ENCODE measurements at regions not wholly inside any gene's neighbourhood (a gene's known extent, or its start where the extent isn't known, plus 50 kb on each side); places are given as distances from the start of the nearest gene placed in this dataset.

DNA sequence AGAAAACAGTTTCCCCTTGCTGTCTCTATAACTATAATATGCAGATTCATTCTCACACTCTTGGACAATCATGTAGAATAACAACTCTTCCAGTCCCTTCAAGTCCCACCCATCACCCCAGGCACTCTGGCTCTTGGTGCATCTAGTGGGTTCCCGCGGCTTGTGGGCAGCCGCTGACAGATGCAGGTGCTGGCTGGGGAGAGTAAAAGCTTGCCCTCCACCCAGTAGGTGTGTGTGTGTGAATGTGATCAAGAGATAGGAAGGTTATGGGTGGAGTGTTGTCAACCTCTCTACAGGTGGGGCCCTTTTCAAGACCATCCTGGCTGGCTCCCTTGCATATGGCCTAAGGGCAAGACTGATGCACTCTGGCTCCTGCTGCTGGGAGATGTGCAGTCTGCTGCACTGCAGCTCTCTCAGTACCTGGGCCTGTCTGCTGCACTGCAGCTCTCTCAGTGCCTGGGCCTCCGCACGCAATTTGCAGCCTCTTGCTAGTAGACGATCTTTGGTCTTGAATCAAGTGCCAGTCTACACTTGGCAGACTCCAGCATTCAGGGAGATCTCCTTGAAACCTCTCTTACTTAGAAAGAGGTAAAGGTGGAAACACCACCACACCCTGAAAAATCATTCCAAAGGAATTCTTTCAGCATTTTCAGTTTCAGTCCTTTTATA, 189.7 kb upstream of the GDNF start:
- DNase-seq (ENCODE audit: low spot score) = no peak

DNA sequence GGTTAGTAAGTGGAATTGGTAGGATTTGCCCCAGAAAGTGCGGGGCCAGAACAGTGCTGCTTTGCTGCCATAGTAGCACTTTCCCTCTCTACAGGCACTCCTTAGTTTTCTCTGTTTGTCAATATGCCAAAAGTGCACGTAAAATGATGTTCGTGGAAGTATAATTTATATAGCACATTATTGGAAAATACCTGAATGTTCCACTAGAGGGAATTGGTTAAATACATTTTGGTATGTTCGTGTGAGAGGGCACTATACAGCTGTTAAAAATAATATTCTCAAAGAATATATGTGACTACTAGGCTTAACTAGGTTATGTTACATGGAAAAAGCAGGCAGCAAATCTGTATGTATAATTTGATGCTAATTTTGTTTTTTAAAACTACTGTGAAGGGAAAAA, 184.0 kb upstream of the GDNF start:
- no peak for DNase-seq (ENCODE audit: low spot score)

DNA sequence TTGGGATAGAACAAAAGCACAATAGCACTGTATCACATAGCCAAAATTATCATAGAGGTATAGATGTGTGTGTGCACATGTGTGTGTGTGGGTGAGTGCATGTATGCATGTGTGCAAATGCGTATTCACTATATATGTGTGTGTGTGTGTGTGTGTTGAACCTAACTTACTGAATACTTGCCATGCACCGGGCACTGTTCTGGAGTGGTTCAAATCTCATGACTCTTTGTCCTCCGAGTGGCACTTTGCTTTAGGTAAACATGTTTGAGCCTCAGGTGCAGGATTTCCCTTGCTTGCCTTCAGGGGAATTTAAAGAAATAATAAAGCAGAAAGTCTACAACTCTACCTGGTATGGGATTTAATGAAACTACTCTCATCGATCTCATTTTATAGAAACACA, 183.5 kb upstream of the GDNF start:
- DNase-seq (ENCODE audit: low spot score) = no peak

DNA sequence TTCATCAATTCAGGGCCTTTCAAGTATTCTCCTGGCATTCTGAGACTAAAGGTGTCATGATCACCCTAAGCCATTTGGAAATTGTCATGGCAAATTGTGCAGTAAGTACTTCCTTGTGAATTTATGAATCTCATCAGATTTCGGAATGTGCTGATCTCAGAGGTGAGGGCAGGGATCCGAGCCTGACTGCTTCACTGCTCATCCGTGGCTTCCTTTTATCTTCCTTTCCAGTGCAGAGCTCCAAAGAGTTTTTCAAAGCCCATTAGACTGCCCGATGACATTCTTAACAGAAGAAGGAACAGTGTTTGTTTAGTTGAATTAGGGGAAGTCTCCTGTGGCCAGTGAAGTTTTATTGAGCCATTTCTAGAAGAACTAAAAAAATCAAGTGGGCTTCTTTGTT, 182.8 kb upstream of the GDNF start:
- DNase-seq (ENCODE audit: low spot score) = no peak

DNA sequence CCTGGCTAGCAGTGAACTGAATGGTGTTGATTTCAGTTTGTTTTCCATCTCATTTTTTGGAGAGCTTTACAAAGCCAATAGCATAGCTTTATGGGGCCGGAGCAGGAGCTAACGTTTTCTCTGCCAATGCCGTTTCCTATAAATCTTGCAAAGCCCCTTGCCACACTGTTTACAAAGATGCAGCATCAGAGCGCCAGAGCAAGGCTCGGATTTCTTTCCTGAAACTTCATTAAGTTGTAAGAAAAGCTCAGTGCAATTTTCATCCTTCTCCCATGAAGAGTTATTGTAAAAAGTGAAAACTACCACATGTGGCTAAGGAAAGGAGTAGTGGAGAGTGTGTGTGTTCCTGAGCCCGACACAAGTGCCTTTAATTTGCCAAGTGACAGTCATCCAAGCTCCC, 178.2 kb upstream of the GDNF start:
- DNase-seq (ENCODE audit: low spot score) = no peak

DNA sequence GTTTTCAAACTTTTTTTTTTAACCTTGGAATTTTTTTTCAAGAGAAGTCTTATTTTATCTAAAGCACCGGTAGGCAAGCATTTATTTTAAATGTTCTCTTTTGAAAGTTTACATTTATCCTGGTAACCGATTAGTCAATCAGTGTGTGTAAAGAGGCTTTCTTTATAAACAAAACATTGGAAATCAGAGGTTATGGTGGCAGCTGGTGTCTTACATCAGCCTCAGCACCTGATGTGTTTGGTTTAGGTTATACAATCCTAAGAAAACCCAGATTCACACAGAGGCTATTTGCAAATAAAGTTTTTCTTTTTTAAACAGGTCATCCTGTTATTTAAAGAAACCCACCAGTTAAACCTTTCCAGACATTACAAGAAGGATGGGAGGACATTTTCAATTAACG, 173.3 kb upstream of the GDNF start:
- no peak for DNase-seq (ENCODE audit: low spot score)

DNA sequence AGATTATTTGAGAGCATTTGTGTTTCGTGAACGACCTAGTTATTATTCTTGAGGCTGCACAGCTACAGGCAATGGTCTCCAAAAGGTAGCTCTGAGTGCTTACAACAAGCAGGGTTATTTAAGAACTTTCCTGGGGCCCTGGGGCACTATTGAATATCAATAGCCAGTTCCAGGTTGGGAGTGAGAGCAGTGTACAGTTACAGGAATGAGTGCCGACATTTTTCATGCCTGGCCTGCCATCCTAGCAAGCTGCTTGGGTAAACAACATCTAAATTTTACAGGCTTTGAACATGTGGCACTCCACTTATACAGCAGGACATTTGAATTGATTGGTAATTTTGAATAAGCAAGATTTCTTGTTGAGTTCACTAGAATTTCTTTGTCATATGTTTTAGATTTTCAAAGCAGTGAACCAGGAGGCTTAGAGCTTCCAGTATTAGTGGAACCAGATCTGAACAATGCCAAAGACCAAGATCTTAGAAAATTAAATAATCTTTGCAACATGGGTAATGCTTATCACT, 171.9 kb upstream of the GDNF start:
- DNase-seq (ENCODE audit: low spot score) = no peak

DNA sequence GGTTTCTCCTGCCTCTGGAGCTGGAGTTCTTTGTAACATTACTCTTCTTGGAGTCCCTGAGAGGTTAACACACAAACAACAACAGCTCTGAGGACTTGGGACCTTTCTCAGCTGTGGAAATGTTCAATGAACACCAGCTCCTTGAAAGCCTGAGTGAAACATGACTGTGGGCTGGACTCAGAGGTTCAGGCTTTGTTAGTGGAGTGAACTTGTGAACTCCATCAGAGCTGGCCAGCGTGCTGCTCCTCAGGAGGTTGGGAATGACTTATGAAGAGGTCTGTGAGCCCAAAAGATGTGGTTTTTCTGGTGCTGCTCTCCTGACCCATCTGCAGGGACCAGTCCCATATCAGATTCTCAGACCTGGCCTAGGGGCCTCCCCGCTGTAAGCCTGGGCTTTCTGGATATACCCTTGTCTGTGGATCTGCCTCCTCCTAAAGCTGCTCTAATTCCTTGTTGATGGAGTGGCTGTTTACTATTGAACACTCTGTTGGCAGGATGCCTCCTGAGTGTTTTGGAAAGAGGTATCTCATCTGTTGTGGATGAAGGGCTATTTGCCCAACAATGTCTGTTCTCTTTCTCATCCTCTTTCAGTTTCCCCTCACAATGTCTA, 170.0 kb upstream of the GDNF start:
- no peak for DNase-seq (ENCODE audit: low spot score)

DNA sequence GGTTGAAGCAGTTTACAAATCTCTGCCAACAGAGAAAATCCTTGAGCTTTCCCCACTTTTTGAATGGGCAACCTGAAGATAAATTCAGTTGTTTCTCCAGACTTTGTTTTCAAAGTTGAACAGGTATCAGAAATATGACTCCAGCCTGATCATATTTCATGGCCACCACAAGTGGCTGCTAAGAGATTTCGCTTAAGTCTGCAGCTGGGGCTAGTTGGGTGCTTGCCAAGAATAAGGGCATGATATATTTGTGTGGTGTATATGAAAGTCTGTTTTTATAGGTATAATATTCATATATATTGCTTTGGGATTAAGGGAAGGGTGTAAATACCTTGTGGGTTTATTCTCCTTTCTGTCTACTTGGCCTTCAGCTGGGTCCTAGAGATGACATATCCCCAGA, 168.4 kb upstream of the GDNF start:
- no peak for DNase-seq (ENCODE audit: low spot score)

DNA sequence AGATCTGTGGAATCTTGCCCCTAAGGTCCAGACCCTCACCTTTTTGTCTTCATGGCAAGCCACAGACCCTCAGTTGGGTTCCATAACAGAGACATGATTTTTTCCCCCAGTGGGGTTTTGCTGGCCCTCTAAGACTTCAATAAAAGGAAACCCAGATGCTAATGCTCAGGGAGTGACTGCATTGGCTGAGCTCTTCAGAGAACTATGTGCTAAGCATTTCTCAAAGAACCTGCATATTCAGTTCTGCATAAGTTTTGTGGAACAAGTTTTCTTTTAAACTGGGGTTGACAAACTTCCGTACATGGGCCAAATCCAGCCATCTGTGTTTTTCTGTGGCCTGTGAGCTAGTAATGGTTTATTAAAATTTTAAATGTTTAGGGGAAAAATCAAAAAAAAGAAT, 159.8 kb upstream of the GDNF start:
- no peak for DNase-seq (ENCODE audit: low spot score)

DNA sequence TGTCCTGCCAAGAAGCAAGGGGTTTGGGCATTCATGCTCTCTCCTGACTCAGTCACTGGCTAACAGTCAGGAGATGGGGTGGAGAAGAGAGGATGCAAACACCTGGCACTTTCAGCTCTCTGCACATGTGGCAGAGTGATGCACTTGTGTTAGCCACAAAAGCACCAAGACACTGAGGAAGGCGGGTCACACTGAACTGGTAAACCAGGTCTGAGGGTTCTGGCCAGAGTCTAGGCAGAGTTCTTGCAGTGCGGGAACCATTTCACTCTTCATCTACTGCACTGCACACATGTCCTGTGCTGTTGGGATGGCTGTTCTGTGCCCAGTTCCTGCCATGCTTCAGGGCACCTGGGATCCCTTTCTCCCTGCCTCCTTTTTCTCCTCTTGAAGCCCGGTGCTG, 157.1 kb upstream of the GDNF start:
- no peak for DNase-seq (ENCODE audit: low spot score)

DNA sequence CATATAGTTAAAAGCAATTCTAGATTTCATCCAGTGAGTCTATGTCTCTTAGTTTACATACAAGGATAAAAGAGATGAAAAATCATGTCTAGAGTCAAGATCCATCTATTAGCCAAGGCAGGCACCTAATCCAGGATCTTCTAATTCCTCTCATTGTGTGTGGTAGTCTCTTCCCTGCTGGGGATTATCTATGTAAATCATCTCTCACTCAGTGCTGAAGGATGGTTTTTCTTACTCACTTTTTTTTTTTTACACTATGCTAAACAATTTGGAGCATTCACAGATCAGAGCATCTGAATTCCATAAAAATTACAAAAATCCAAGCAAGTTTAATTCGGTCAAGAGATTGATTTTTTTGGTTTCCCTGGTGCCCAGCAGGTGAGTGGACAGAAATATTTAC, 154.9 kb upstream of the GDNF start:
- DNase-seq (ENCODE audit: low spot score) = no peak

DNA sequence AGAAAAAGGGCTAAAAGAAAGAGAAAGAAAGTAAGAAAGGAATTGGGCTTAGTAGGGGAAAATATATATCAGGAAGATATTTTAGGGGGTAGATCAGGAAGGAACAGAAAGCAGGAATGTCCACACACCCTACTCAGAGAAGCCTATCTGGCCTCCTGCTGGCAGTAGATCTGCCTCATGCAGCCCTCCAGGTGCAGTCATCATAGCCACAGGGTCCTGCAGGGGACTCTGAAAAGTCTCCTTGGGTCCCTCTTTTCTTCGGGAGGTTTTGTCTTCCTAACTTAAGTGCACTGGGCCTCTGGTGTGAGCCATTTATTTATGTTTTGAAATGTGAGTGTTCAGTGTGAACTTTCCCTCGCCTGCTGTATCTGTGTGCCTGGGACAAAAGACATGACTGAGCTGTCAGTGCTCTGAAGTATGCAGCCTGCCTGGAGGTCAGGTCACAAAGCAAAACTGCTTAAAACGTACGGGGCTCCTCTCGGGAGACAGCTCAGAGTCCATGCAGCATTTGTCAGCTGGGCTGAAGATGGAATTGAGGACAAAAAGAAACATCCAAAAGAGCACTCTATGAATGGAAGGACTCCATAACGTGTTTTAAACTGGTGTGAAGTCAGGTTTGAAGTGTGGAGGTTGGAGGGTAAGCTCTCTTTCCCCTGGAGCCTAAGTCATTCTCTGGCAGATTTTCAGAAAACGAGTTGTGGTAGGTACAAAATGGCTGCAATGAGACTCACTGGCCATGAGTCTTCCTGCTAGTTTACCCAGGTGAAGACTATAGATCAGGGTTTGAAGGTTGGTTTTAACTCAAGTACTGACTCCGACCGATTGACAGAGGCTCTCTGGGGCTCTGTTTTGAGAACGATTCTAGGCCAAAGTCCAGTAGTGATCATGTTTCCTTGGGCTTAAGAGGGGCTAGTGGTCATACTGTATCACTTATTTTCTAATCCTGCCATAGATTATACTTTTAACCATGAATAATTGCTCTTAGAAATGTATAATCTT, 151.8 kb upstream of the GDNF start:
- no peak for DNase-seq (ENCODE audit: low spot score)

DNA sequence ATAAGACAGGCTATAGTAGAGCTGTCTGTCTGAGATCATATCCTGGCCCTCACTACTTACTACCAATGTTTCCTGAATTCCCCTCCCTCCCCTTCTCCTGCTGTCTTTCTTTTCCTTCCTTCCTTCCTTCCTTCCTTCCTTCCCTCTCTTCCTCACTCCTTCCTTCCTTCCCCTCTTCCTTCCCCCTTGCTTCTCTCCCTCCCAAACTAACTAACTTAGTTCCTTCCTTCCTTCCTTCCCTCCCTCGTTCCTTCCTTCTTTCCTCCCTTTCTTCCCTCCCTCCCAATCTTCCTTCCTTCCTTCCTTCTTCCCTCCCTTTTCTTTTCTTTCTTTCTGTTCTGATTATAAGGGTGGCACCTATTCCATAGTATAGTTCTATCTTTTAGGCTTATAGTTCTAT, 150.0 kb upstream of the GDNF start:
- no peak for DNase-seq (ENCODE audit: low spot score)

DNA sequence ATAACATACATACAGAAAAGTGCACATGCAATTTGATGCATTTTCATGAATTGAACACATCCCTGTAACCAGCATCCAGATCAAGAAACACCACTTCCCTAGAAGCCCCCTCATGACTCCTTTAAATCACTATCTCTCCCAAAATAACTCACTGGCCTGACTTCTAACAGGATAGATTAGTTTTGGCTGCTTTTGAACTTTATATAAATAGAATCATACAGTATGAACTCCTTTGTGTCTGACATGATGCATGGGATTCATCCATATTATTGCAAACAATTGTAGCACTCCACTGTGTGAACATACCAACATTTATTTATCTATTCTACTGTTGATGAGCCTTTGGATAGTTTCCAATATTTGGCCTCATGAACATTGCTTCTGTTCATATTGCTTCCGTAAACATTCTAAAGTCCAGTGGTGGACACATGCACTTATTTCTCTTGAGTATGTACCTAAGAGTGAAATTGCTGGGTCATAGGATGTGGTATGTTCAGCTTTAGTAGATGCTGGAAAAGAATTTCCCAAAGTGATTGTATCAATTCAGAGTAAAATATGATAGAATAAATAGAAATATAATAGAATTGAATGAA, 148.7 kb upstream of the GDNF start:
- no peak for DNase-seq (ENCODE audit: low spot score)

DNA sequence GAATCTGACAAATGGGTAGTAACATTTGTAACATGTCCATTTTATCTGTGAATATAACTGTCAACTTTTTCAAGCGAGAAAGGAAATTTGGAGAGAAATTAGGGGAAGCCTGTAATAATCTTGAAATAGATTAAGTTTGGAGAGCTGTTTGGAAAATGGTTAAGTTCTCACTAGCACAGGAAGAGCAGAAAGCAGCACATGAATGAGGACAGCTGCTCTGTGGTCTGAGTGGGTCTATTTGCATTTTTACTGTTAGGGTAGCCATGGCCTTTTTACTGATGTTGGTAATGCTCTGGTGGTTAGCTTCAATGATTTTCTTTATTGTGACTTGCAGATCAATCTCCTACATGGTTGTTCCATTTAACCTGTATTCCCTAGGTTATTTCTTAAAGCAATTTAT, 144.5 kb upstream of the GDNF start:
- no peak for DNase-seq (ENCODE audit: low spot score)

DNA sequence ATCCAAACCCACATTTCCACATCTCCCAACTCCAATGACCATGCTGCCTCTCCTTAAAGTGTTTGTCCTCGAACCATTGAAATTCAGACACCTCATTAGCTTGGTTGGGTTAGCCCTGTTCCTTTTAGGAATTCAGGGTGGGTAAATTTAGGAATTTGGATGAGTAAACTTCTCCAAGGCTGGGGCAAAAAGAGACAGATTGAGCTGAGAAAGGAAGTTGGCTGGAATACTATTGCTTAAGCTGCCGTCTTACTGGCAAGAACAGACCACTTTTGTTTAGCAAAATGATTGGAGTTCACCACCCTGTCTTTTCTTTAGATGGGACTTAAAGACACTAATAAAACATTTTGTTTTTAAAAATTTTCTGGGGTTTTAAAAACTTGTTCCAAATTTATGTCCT, 143.6 kb upstream of the GDNF start:
- no peak for DNase-seq (ENCODE audit: low spot score)

DNA sequence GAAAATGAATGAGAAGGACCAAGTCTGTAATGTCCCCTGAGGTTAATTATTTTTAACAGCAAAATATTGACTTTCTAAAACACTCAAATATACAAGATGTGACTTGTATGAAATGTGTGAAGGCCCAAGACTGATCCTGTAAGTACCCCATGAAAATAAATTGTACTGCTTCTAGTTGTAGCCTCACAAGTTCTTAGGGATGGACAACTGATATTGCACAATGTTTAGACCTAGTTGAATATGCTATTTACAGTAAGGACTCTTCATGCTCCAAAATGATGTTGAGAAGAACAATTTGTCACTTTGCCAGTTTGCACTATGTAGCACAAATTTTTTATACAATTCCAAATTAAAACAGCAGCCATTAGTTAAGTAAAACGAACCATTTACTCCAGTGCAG, 139.7 kb upstream of the GDNF start:
- no peak for DNase-seq (ENCODE audit: low spot score)

DNA sequence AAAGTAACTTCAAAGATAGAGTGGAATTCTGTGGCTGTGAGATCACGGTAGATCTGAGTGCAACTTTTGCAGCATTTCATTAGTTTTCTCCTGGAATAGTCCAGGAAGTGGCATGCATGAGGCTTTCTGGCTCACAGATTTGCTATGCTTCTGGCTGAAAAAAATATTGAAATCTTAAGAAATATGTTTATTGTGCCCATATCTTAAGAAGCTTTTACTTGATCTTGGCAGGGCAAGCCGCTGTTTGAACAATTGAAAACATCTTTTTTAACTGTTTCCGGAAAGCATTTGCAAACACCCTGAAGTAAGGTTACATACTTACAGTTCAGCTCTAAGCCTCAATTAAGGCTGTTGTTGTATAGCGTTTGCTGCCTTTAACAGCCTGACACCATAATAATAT, 135.7 kb upstream of the GDNF start:
- DNase-seq (ENCODE audit: low spot score) = no peak

DNA sequence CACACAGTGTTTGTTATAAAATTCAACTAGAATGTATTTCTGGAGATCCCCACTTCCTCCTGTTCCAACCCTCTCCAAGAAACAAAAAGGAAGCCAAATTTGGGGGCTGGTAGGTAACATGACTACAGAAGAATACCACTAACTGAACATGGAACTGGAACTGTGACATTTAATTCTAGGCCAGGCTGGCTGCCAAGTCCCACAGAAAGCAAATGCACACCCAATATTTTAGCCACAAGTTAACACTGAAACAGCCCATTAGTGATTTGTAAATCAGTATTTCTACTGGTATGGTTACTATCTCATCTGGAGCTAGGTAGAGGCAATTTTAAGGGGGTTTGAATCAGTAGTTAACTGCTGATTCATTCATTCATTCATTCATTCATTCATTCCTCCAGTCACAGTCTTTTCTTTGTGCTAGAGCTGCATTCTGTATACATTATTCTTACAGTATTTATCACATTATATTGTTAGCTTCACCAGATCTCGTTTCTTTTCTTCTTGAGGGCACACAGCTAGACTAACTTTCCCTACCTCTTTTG, 131.7 kb upstream of the GDNF start:
- no peak for DNase-seq (ENCODE audit: low spot score)

DNA sequence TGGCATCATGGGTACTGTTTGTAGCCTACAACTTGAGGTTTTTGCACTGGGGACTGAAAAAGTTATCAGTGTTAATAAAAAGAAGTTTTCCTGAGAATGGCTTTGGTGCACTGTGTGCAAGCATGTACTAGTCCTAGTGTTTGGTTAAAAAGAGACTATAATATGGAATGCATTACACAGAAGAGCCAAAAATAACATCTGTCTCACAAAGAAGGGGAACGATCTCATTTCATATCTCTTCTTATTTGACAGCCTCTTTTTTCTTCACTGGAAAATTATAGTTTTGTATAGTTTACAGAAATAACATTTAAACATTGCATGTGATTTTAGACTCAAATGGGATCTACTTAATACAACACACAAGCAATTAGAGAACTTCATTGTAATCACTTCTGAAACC, 127.0 kb upstream of the GDNF start:
- DNase-seq (ENCODE audit: low spot score) = no peak

DNA sequence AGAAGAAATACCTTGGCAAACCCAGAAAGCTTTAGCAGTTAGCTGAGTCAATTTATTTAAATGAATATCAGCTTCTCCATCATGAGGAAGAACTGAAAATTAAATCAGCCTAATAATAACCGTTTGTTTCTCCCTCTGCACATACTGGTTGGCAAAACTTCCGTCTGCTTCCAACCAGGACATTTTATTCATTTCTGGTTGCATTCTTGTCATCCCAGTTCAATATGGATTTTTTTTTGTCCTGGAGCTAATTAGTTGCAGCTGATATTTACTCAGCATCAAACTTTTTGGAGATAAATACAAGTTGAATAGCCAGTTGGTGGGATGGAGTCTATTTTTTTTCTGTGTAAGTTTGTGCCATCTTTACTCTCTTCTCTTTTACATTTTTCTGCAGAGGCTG, 126.5 kb upstream of the GDNF start:
- no peak for DNase-seq (ENCODE audit: low spot score)

Measured in left forelimb (tissue), 1 donor.